Activated naive CD4-positive, alpha-beta T cell treated with anti-CD3 and anti-CD28 coated beads for 36 hours (primary cell): ENCODE measurements at regions not wholly inside any gene's neighbourhood (a gene's known extent, or its start where the extent isn't known, plus 50 kb on each side); places are given as distances from the start of the nearest gene placed in this dataset.

ENCODE experiments used
- CTCF ChIA-PET: fragments of 350-600 bp; sonication (Branson Sonifier 250); formaldehyde crosslinking; loops from one replicate; lab custom pipeline; 2021; ENCODE audit warnings: antibody characterized with exemption; lab: Charles Lee
- DNase-seq: peaks from one replicate; pipeline ENCODE4 v3.0.0-alpha.2; 2020
- H3K27ac Mint-ChIP-seq: one replicate; pipeline ENCODE4 v1.8.0; 2021; ENCODE audit warnings: mild to moderate bottlenecking, mixed read lengths
- H3K27me3 Mint-ChIP-seq: one replicate; pipeline ENCODE4 v1.8.0; 2021; ENCODE audit warnings: low read depth, mixed read lengths
- H3K36me3 Mint-ChIP-seq: one replicate; pipeline ENCODE4 v1.8.0; 2021; ENCODE audit warnings: low read depth, mixed read lengths
- H3K4me1 Mint-ChIP-seq: one replicate; pipeline ENCODE4 v1.8.0; 2021; ENCODE audit warnings: low read depth, mixed read lengths
- H3K4me3 Mint-ChIP-seq: one replicate; pipeline ENCODE4 v1.8.0; 2021; ENCODE audit warnings: mild to moderate bottlenecking, moderate library complexity, mixed read lengths
- H3K9me3 Mint-ChIP-seq: one replicate; pipeline ENCODE4 v1.8.0; 2021; ENCODE audit warnings: mixed read lengths
- intact Hi-C: fragments of 100-400 bp; cut with micrococcal nuclease; formaldehyde crosslinking; loops from one replicate; pipeline ENCODE4 v1.15.1; 2023

- no peak overlapping the region for H3K27ac Mint-ChIP-seq
- H3K4me1 Mint-ChIP-seq = no peaks in the 10 kb centered on the region
- intact Hi-C loops = no loop called here
- DNase-seq = no peak
- no peak overlapping the region for H3K4me3 Mint-ChIP-seq
- no peaks in the 10 kb centered on the region for H3K27me3 Mint-ChIP-seq
- no peaks in the 10 kb centered on the region for H3K9me3 Mint-ChIP-seq
- CTCF ChIA-PET = no interaction called here
- H3K36me3 Mint-ChIP-seq = no peaks in the 10 kb centered on the region
Measured at GRCh38 chr1:218813237-218813636, 360.4 kb upstream of the LYPLAL1 start.

GRCh38 chr1:218815076-218815475, 358.6 kb upstream of the LYPLAL1 start:
- Mint-ChIP-seq H3K27me3 (no peaks in the 10 kb centered on the region), H3K4me3 (no peak overlapping the region), H3K36me3 (no peaks in the 10 kb centered on the region), H3K9me3 (no peaks in the 10 kb centered on the region), H3K27ac (peak overlapping the region; percentile 2), H3K4me1 (no peaks in the 10 kb centered on the region)
- no peak for DNase-seq
- intact Hi-C loops = no loop called here
- CTCF ChIA-PET = no interaction called here

- intact Hi-C loops = no loop called here
- no peak for DNase-seq
- Mint-ChIP-seq H3K4me1 (no peaks in the 10 kb centered on the region), H3K9me3 (no peaks in the 10 kb centered on the region), H3K27me3 (no peaks in the 10 kb centered on the region), H3K36me3 (no peaks in the 10 kb centered on the region), H3K4me3 (no peak overlapping the region), H3K27ac (no peak overlapping the region)
- CTCF ChIA-PET = no interaction called here
Measured at GRCh38 chr1:218817071-218817470, 356.6 kb upstream of the LYPLAL1 start.

- intact Hi-C loops = no loop called here
- no peaks in the 10 kb centered on the region for H3K27me3 Mint-ChIP-seq
- no peaks in the 10 kb centered on the region for H3K9me3 Mint-ChIP-seq
- no peak overlapping the region for H3K27ac Mint-ChIP-seq
- H3K4me1 Mint-ChIP-seq = no peaks in the 10 kb centered on the region
- H3K4me3 Mint-ChIP-seq = no peak overlapping the region
- no peaks in the 10 kb centered on the region for H3K36me3 Mint-ChIP-seq
- no peak for DNase-seq
- CTCF ChIA-PET = interaction anchor here (0.6 kb wide), 1 partner anchor 637 kb away, joined by 4 read pairs; no protein-coding TSS in a partner anchor
Measured at GRCh38 chr1:218817691-218818465, 355.8 kb upstream of the LYPLAL1 start.

GRCh38 chr1:218823291-218823900, 350.3 kb upstream of the LYPLAL1 start:
- H3K4me3 Mint-ChIP-seq = no peak overlapping the region
- peaks cover 2% of the 10 kb centered on the region for H3K27me3 Mint-ChIP-seq
- H3K36me3 Mint-ChIP-seq = no peaks in the 10 kb centered on the region
- CTCF ChIA-PET = no interaction called here
- no peak overlapping the region for H3K27ac Mint-ChIP-seq
- intact Hi-C loops = no loop called here
- H3K4me1 Mint-ChIP-seq = no peaks in the 10 kb centered on the region
- H3K9me3 Mint-ChIP-seq = no peaks in the 10 kb centered on the region
- DNase-seq = no peak

GRCh38 chr1:218827486-218827885, 346.2 kb upstream of the LYPLAL1 start:
- H3K4me1 Mint-ChIP-seq = no peaks in the 10 kb centered on the region
- H3K9me3 Mint-ChIP-seq = peaks cover 2% of the 10 kb centered on the region
- H3K36me3 Mint-ChIP-seq = no peaks in the 10 kb centered on the region
- H3K4me3 Mint-ChIP-seq = no peak overlapping the region
- no peak for DNase-seq
- intact Hi-C loops = no loop called here
- H3K27ac Mint-ChIP-seq = no peak overlapping the region
- H3K27me3 Mint-ChIP-seq = peaks cover 2% of the 10 kb centered on the region
- CTCF ChIA-PET = interaction anchor here (0.6 kb wide), 1 partner anchor 547 kb away, joined by 5 read pairs; no protein-coding TSS in a partner anchor

GRCh38 chr1:218828125-218828650, 345.5 kb upstream of the LYPLAL1 start:
- Mint-ChIP-seq H3K4me3 (no peak overlapping the region), H3K27me3 (peaks cover 2% of the 10 kb centered on the region), H3K9me3 (peaks cover 2% of the 10 kb centered on the region), H3K4me1 (no peaks in the 10 kb centered on the region), H3K27ac (no peak overlapping the region), H3K36me3 (no peaks in the 10 kb centered on the region)
- intact Hi-C loops = no loop called here
- no peak for DNase-seq
- CTCF ChIA-PET = interaction anchor here (0.6 kb wide), 1 partner anchor 546 kb away, joined by 5 read pairs; no protein-coding TSS in a partner anchor

- no peak for DNase-seq
- Mint-ChIP-seq H3K4me1 (no peaks in the 10 kb centered on the region), H3K9me3 (peaks cover 2% of the 10 kb centered on the region), H3K4me3 (no peak overlapping the region), H3K36me3 (no peaks in the 10 kb centered on the region), H3K27ac (no peak overlapping the region), H3K27me3 (peaks cover 2% of the 10 kb centered on the region)
- intact Hi-C loops = no loop called here
- CTCF ChIA-PET = no interaction called here
Measured at GRCh38 chr1:218829097-218829496, 344.6 kb upstream of the LYPLAL1 start.

- Mint-ChIP-seq H3K27ac (no peak overlapping the region), H3K9me3 (no peaks in the 10 kb centered on the region), H3K4me3 (no peak overlapping the region), H3K27me3 (no peaks in the 10 kb centered on the region), H3K4me1 (no peaks in the 10 kb centered on the region), H3K36me3 (no peaks in the 10 kb centered on the region)
- CTCF ChIA-PET = interaction anchor here (0.7 kb wide), 1 partner anchor 566 kb away, joined by 3 read pairs; no protein-coding TSS in a partner anchor
- intact Hi-C loops = no loop called here
- DNase-seq = no peak
Measured at GRCh38 chr1:218835609-218836008, 338.1 kb upstream of the LYPLAL1 start.

- no peaks in the 10 kb centered on the region for H3K27me3 Mint-ChIP-seq
- H3K27ac Mint-ChIP-seq = no peak overlapping the region
- no peak for DNase-seq
- H3K36me3 Mint-ChIP-seq = no peaks in the 10 kb centered on the region
- intact Hi-C loops = no loop called here
- H3K4me3 Mint-ChIP-seq = no peak overlapping the region
- peaks cover 2% of the 10 kb centered on the region for H3K9me3 Mint-ChIP-seq
- no peaks in the 10 kb centered on the region for H3K4me1 Mint-ChIP-seq
- CTCF ChIA-PET = interaction anchor here (0.7 kb wide), 1 partner anchor 439 kb away, joined by 4 read pairs; no protein-coding TSS in a partner anchor
Measured at GRCh38 chr1:218836264-218836663, 337.4 kb upstream of the LYPLAL1 start.

GRCh38 chr1:218837051-218837450, 336.6 kb upstream of the LYPLAL1 start:
- Mint-ChIP-seq H3K4me3 (no peak overlapping the region), H3K27me3 (no peaks in the 10 kb centered on the region), H3K27ac (no peak overlapping the region), H3K9me3 (peaks cover 2% of the 10 kb centered on the region), H3K4me1 (no peaks in the 10 kb centered on the region), H3K36me3 (no peaks in the 10 kb centered on the region)
- intact Hi-C loops = no loop called here
- CTCF ChIA-PET = interaction anchor here (0.7 kb wide), 1 partner anchor 438 kb away, joined by 4 read pairs; no protein-coding TSS in a partner anchor
- DNase-seq = no peak

GRCh38 chr1:218845589-218845988, 328.1 kb upstream of the LYPLAL1 start:
- no peaks in the 10 kb centered on the region for H3K27me3 Mint-ChIP-seq
- CTCF ChIA-PET = no interaction called here
- no peaks in the 10 kb centered on the region for H3K4me1 Mint-ChIP-seq

More at GRCh38 chr1:218845589-218845988, 328.1 kb upstream of the LYPLAL1 start:
- no peak overlapping the region for H3K4me3 Mint-ChIP-seq
- H3K36me3 Mint-ChIP-seq = no peaks in the 10 kb centered on the region
- peaks cover 5% of the 10 kb centered on the region for H3K9me3 Mint-ChIP-seq
- no peak overlapping the region for H3K27ac Mint-ChIP-seq
- intact Hi-C loops = no loop called here
- no peak for DNase-seq
